ENCODE measurements at regions not wholly inside any gene's neighbourhood (a gene's known extent, or its start where the extent isn't known, plus 50 kb on each side); places are given as distances from the start of the nearest gene placed in this dataset.

GRCh38 chr18:43627848-43628530 is 350.7 kb upstream of the SYT4 start:
- FAIRE-seq (no peak), DNase-seq (no peak)
- H3K9ac ChIP-seq (ENCODE audit: low read length in 3 of 3), result no peak overlapping the region
- intact Hi-C loops (cut with DNase I), result no loop called here
- no peak overlapping the region for H3K4me3 ChIP-seq (ENCODE audit: low read length in 3 of 3)
- H3K27me3 ChIP-seq (ENCODE audit: control insufficient read depth, insufficient read depth, low read length), result no peaks in the 10 kb centered on the region
- no peaks in the 10 kb centered on the region for H3K4me1 ChIP-seq (ENCODE audit: control insufficient read depth in 2 of 3, insufficient read depth in 2 of 3, low read depth in 1 of 3, low read length in 3 of 3)
- H3K36me3 ChIP-seq (ENCODE audit: control insufficient read depth in 2 of 3, insufficient read depth in 3 of 3, low read length in 3 of 3), result no peaks in the 10 kb centered on the region
- no peak overlapping the region for H3K27ac ChIP-seq (ENCODE audit: low read depth in 2 of 2, low read length in 2 of 2)
- TF ChIP-seq CTCF (IDR thresholded peaks at IDR 0.05; ENCODE audit: borderline replicate concordance, extremely low read depth, insufficient read depth), result no peak
- no peaks in the 10 kb centered on the region for H3K9me3 ChIP-seq (ENCODE audit: control insufficient read depth in 2 of 3, insufficient read depth in 1 of 3, low read length in 3 of 3)

- H3K36me3 ChIP-seq (ENCODE audit: control insufficient read depth in 2 of 3, insufficient read depth in 3 of 3, low read length in 3 of 3), result no peaks in the 10 kb centered on the region
- DNase-seq (no peak), FAIRE-seq (no peak)
- intact Hi-C loops (cut with DNase I), result no loop called here
- H3K4me1 ChIP-seq (ENCODE audit: control insufficient read depth in 2 of 3, insufficient read depth in 2 of 3, low read depth in 1 of 3, low read length in 3 of 3), result no peaks in the 10 kb centered on the region
- no peaks in the 10 kb centered on the region for H3K27me3 ChIP-seq (ENCODE audit: control insufficient read depth, insufficient read depth, low read length)
- H3K9ac ChIP-seq (ENCODE audit: low read length in 3 of 3), result no peak overlapping the region
- H3K27ac ChIP-seq (ENCODE audit: low read depth in 2 of 2, low read length in 2 of 2), result no peak overlapping the region
- no peaks in the 10 kb centered on the region for H3K9me3 ChIP-seq (ENCODE audit: control insufficient read depth in 2 of 3, insufficient read depth in 1 of 3, low read length in 3 of 3)
- H3K4me3 ChIP-seq (ENCODE audit: low read length in 3 of 3), result no peak overlapping the region
- no peak for TF ChIP-seq CTCF (IDR thresholded peaks at IDR 0.05; ENCODE audit: borderline replicate concordance, extremely low read depth, insufficient read depth)
These were observed 357.7 kb upstream of the SYT4 start for GRCh38 chr18:43634994-43635393.

GRCh38 chr18:43635397-43635796 is 358.1 kb upstream of the SYT4 start:
- no peak for TF ChIP-seq CTCF (IDR thresholded peaks at IDR 0.05; ENCODE audit: borderline replicate concordance, extremely low read depth, insufficient read depth)
- DNase-seq (no peak), FAIRE-seq (no peak)
- H3K36me3 ChIP-seq (ENCODE audit: control insufficient read depth in 2 of 3, insufficient read depth in 3 of 3, low read length in 3 of 3), result no peaks in the 10 kb centered on the region
- intact Hi-C loops (cut with DNase I), result no loop called here
- H3K4me1 ChIP-seq (ENCODE audit: control insufficient read depth in 2 of 3, insufficient read depth in 2 of 3, low read depth in 1 of 3, low read length in 3 of 3), result no peaks in the 10 kb centered on the region
- H3K9ac ChIP-seq (ENCODE audit: low read length in 3 of 3), result no peak overlapping the region
- H3K9me3 ChIP-seq (ENCODE audit: control insufficient read depth in 2 of 3, insufficient read depth in 1 of 3, low read length in 3 of 3), result no peaks in the 10 kb centered on the region
- H3K27ac ChIP-seq (ENCODE audit: low read depth in 2 of 2, low read length in 2 of 2), result no peak overlapping the region
- H3K27me3 ChIP-seq (ENCODE audit: control insufficient read depth, insufficient read depth, low read length), result no peaks in the 10 kb centered on the region
- H3K4me3 ChIP-seq (ENCODE audit: low read length in 3 of 3), result no peak overlapping the region

All from kidney (tissue), 13 donors.